ENCODE measurements at regions not wholly inside any gene's neighbourhood (a gene's known extent, or its start where the extent isn't known, plus 50 kb on each side); places are given as distances from the start of the nearest gene placed in this dataset.
"Not testable (repeated sequence)": the region's sequence is repeated elsewhere in the genome, so short reads cannot be mapped to it uniquely, and the experiment has no call there.

GRCh38 chr7:46603296-46603752 lies 682.3 kb upstream of the IGFBP3 start:
- Histone ChIP-seq H3K27me3 (ENCODE audit: insufficient read depth, low read length) (no peaks in the 10 kb centered on the region), H3K36me3 (ENCODE audit: insufficient read depth, low read length) (no peaks in the 10 kb centered on the region), H3K4me3 (ENCODE audit: insufficient read depth, low read length) (no peak overlapping the region), H3K4me1 (ENCODE audit: insufficient read depth, low read length) (peaks cover 12% of the 10 kb centered on the region), H4K20me1 (ENCODE audit: insufficient read depth, low read length) (no peaks in the 10 kb centered on the region), H2AFZ (ENCODE audit: low read length) (no peak overlapping the region), H3K4me2 (ENCODE audit: insufficient read depth, low read length) (peak overlapping the region; percentile 5), H3K79me2 (ENCODE audit: insufficient read depth, low read length) (no peaks in the 10 kb centered on the region), H3K9me3 (ENCODE audit: low read depth, low read length) (no peaks in the 10 kb centered on the region), H3K27ac (ENCODE audit: low read depth, low read length) (no peak overlapping the region)
- TF ChIP-seq CTCF (IDR thresholded peaks at IDR 0.05; ENCODE audit: extremely low read depth, low read depth, low read length), result no peak
- peak; percentile 43 for DNase-seq (ENCODE audit: insufficient read length, low spot score, missing footprints)

- no peaks in the 10 kb centered on the region for H3K27me3 ChIP-seq (ENCODE audit: insufficient read depth, low read length)
- TF ChIP-seq CTCF (IDR thresholded peaks at IDR 0.05; ENCODE audit: extremely low read depth, low read depth, low read length), result no peak
Observed at GRCh38 chr7:46600340-46600739, 679.3 kb upstream of the IGFBP3 start.

GRCh38 chr7:46594831-46595230 lies 673.8 kb upstream of the IGFBP3 start:
- not testable (repeated sequence) for H3K4me2 ChIP-seq (ENCODE audit: insufficient read depth, low read length); H3K27ac ChIP-seq (ENCODE audit: low read depth, low read length); H3K9me3 ChIP-seq (ENCODE audit: low read depth, low read length); H3K36me3 ChIP-seq (ENCODE audit: insufficient read depth, low read length); H3K79me2 ChIP-seq (ENCODE audit: insufficient read depth, low read length); H4K20me1 ChIP-seq (ENCODE audit: insufficient read depth, low read length); H2AFZ ChIP-seq (ENCODE audit: low read length); DNase-seq (ENCODE audit: insufficient read length, low spot score, missing footprints); H3K27me3 ChIP-seq (ENCODE audit: insufficient read depth, low read length); H3K4me3 ChIP-seq (ENCODE audit: insufficient read depth, low read length)
- peaks cover 10% of the 10 kb centered on the region for H3K4me1 ChIP-seq (ENCODE audit: insufficient read depth, low read length)

More at GRCh38 chr7:46600340-46600739, 679.3 kb upstream of the IGFBP3 start:
- Histone ChIP-seq H3K4me1 (ENCODE audit: insufficient read depth, low read length) (peaks cover 12% of the 10 kb centered on the region), H3K9me3 (ENCODE audit: low read depth, low read length) (no peaks in the 10 kb centered on the region), H3K36me3 (ENCODE audit: insufficient read depth, low read length) (no peaks in the 10 kb centered on the region), H3K4me3 (ENCODE audit: insufficient read depth, low read length) (no peak overlapping the region), H3K4me2 (ENCODE audit: insufficient read depth, low read length) (no peak overlapping the region), H2AFZ (ENCODE audit: low read length) (no peak overlapping the region), H4K20me1 (ENCODE audit: insufficient read depth, low read length) (no peaks in the 10 kb centered on the region), H3K79me2 (ENCODE audit: insufficient read depth, low read length) (no peaks in the 10 kb centered on the region), H3K27ac (ENCODE audit: low read depth, low read length) (no peak overlapping the region)
- DNase-seq (ENCODE audit: insufficient read length, low spot score, missing footprints), result no peak

GRCh38 chr7:46590918-46591905 lies 670.1 kb upstream of the IGFBP3 start:
- H4K20me1 ChIP-seq (ENCODE audit: insufficient read depth, low read length); H3K4me3 ChIP-seq (ENCODE audit: insufficient read depth, low read length); H3K27me3 ChIP-seq (ENCODE audit: insufficient read depth, low read length); H3K36me3 ChIP-seq (ENCODE audit: insufficient read depth, low read length); H3K79me2 ChIP-seq (ENCODE audit: insufficient read depth, low read length); H3K4me2 ChIP-seq (ENCODE audit: insufficient read depth, low read length); DNase-seq (ENCODE audit: insufficient read length, low spot score, missing footprints); H3K27ac ChIP-seq (ENCODE audit: low read depth, low read length); H3K9me3 ChIP-seq (ENCODE audit: low read depth, low read length): not testable (repeated sequence)
- H3K4me1 ChIP-seq (ENCODE audit: insufficient read depth, low read length), result peaks cover 10% of the 10 kb centered on the region
- H2AFZ ChIP-seq (ENCODE audit: low read length), result peak overlapping the region; percentile 71

GRCh38 chr7:46589286-46589685 lies 668.2 kb upstream of the IGFBP3 start:
- Histone ChIP-seq H3K9me3 (ENCODE audit: low read depth, low read length) (no peaks in the 10 kb centered on the region), H3K27ac (ENCODE audit: low read depth, low read length) (no peak overlapping the region), H2AFZ (ENCODE audit: low read length) (no peak overlapping the region), H3K4me2 (ENCODE audit: insufficient read depth, low read length) (no peak overlapping the region), H3K27me3 (ENCODE audit: insufficient read depth, low read length) (no peaks in the 10 kb centered on the region), H3K79me2 (ENCODE audit: insufficient read depth, low read length) (no peaks in the 10 kb centered on the region), H3K4me3 (ENCODE audit: insufficient read depth, low read length) (no peak overlapping the region), H3K36me3 (ENCODE audit: insufficient read depth, low read length) (no peaks in the 10 kb centered on the region), H3K4me1 (ENCODE audit: insufficient read depth, low read length) (peaks cover 12% of the 10 kb centered on the region), H4K20me1 (ENCODE audit: insufficient read depth, low read length) (no peaks in the 10 kb centered on the region)
- TF ChIP-seq CTCF (IDR thresholded peaks at IDR 0.05; ENCODE audit: extremely low read depth, low read depth, low read length), result no peak
- no peak for DNase-seq (ENCODE audit: insufficient read length, low spot score, missing footprints)

Data from osteoblast (primary cell).